ENCODE measurements at regions not wholly inside any gene's neighbourhood (a gene's known extent, or its start where the extent isn't known, plus 50 kb on each side); places are given as distances from the start of the nearest gene placed in this dataset.

GRCh38 chr2:23019476-23019875 is 365.5 kb upstream of the KLHL29 start:
- DNase-seq = no peak
- in situ Hi-C loops (cut with MboI; ENCODE audit: low sequenced_read_pairs in 4 of 4) (no loop called here), intact Hi-C loops (cut with DNase I; ENCODE audit: low total_unique reads) (no loop called here)
- Histone ChIP-seq H3K27me3 (no peaks in the 10 kb centered on the region), H3K4me1 (no peaks in the 10 kb centered on the region), H3K27ac (no peak overlapping the region), H3K9me3 (no peaks in the 10 kb centered on the region), H3K36me3 (no peaks in the 10 kb centered on the region), H3K4me3 (no peak overlapping the region)
- TF ChIP-seq POLR2A (IDR thresholded peaks at IDR 0.05) = no peak
- TF ChIP-seq, protein P1, sequence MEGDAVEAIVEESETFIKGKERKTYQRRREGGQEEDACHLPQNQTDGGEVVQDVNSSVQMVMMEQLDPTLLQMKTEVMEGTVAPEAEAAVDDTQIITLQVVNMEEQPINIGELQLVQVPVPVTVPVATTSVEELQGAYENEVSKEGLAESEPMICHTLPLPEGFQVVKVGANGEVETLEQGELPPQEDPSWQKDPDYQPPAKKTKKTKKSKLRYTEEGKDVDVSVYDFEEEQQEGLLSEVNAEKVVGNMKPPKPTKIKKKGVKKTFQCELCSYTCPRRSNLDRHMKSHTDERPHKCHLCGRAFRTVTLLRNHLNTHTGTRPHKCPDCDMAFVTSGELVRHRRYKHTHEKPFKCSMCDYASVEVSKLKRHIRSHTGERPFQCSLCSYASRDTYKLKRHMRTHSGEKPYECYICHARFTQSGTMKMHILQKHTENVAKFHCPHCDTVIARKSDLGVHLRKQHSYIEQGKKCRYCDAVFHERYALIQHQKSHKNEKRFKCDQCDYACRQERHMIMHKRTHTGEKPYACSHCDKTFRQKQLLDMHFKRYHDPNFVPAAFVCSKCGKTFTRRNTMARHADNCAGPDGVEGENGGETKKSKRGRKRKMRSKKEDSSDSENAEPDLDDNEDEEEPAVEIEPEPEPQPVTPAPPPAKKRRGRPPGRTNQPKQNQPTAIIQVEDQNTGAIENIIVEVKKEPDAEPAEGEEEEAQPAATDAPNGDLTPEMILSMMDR (IDR thresholded peaks at IDR 0.05 in 4 of 5, conservative IDR thresholded peaks at IDR 0.05 in 1 of 5) = no peak
- no peak for ATAC-seq

DNA sequence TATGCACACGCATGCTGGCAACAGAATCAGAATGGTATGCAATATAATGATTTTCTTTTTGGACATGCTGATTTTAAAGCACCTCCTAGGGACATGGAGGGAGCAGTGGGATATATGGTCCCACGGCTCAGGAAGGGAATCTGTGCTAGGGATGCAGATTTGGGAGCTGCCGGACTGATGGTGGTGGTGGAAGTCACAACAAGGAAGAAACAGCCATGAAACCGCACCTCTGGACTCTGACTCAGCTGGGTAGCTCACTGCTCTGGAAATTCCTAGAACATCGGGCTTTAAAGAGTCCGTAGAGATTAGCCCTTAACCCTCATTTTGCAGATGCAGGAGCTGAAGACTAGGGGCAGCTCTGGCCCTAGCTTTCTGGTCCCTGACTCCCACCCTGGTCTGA is 364.3 kb upstream of the KLHL29 start:
- Histone ChIP-seq H3K27ac (no peak overlapping the region), H3K9me3 (no peaks in the 10 kb centered on the region), H3K4me1 (no peaks in the 10 kb centered on the region), H3K27me3 (no peaks in the 10 kb centered on the region), H3K36me3 (no peaks in the 10 kb centered on the region), H3K4me3 (no peak overlapping the region)
- intact Hi-C loops (cut with DNase I; ENCODE audit: low total_unique reads) = no loop called here
- no peak for ATAC-seq
- DNase-seq = no peak
- in situ Hi-C loops (cut with MboI; ENCODE audit: low sequenced_read_pairs in 4 of 4) = no loop called here
- TF ChIP-seq, protein P1 (IDR thresholded peaks at IDR 0.05 in 4 of 5, conservative IDR thresholded peaks at IDR 0.05 in 1 of 5) = no peak
- TF ChIP-seq POLR2A (IDR thresholded peaks at IDR 0.05) = no peak

- no peak for DNase-seq
- intact Hi-C loops (cut with DNase I; ENCODE audit: low total_unique reads) = no loop called here
Measured at GRCh38 chr2:23021311-23022120, 363.5 kb upstream of the KLHL29 start.

GRCh38 chr2:23023722-23024121 is 361.3 kb upstream of the KLHL29 start:
- in situ Hi-C loops (cut with MboI; ENCODE audit: low sequenced_read_pairs in 4 of 4) (no loop called here), intact Hi-C loops (cut with DNase I; ENCODE audit: low total_unique reads) (no loop called here)
- Histone ChIP-seq H3K36me3 (no peaks in the 10 kb centered on the region), H3K4me3 (no peak overlapping the region), H3K27me3 (no peaks in the 10 kb centered on the region), H3K27ac (no peak overlapping the region), H3K9me3 (no peaks in the 10 kb centered on the region), H3K4me1 (no peaks in the 10 kb centered on the region)
- TF ChIP-seq POLR2A (IDR thresholded peaks at IDR 0.05) = no peak
- TF ChIP-seq, protein P1 (IDR thresholded peaks at IDR 0.05 in 4 of 5, conservative IDR thresholded peaks at IDR 0.05 in 1 of 5) = no peak
- ATAC-seq (no peak), DNase-seq (no peak)

More at GRCh38 chr2:23021311-23022120, 363.5 kb upstream of the KLHL29 start:
- Histone ChIP-seq H3K36me3 (no peaks in the 10 kb centered on the region), H3K27me3 (no peaks in the 10 kb centered on the region), H3K9me3 (no peaks in the 10 kb centered on the region), H3K4me3 (no peak overlapping the region), H3K27ac (no peak overlapping the region), H3K4me1 (no peaks in the 10 kb centered on the region)
- TF ChIP-seq, protein P1 (IDR thresholded peaks at IDR 0.05 in 4 of 5, conservative IDR thresholded peaks at IDR 0.05 in 1 of 5) = no peak
- TF ChIP-seq POLR2A (IDR thresholded peaks at IDR 0.05) = no peak
- in situ Hi-C loops (cut with MboI; ENCODE audit: low sequenced_read_pairs in 4 of 4) = no loop called here
- ATAC-seq = no peak

Measured in gastrocnemius medialis (tissue), 4 donors.